Adrenal gland (tissue), 9 donors: ENCODE measurements at regions not wholly inside any gene's neighbourhood (a gene's known extent, or its start where the extent isn't known, plus 50 kb on each side); places are given as distances from the start of the nearest gene placed in this dataset.

Source experiments
- DNase-seq, 7 donors: peaks; one replicate each; pipeline ENCODE4 v3.0.0-alpha.2; 2019 to 2020
- H3K27ac ChIP-seq, 5 donors: fragments of 200-600 bp; sonication (generic) in 4 of 5; 1 replicate in 3 of 5; 2 replicates in 2 of 5; pipeline versions ENCODE4 v1.5.1 to v1.8.0; 2016 to 2020; ENCODE audit warnings: mild to moderate bottlenecking in 1 of 5
- H3K27me3 ChIP-seq: fragments of 200-600 bp; 2 replicates; pipeline ENCODE4 v1.8.0; 2021
- H3K36me3 ChIP-seq, 2 donors: fragments of 200-600 bp; replicated peaks in 1 of 2; 1 replicate in 1 of 2; 2 replicates in 1 of 2; pipeline versions ENCODE4 v1.5.1 to v1.8.0; 2018 to 2022
- H3K4me1 ChIP-seq, 2 donors: fragments of 200-600 bp; replicated peaks in 1 of 2; 1 replicate in 1 of 2; 2 replicates in 1 of 2; pipeline versions ENCODE4 v1.5.1 to v1.8.0; 2018 to 2021
- H3K4me3 ChIP-seq, 4 donors: fragments of 200-600 bp; sonication (generic) in 3 of 4; one replicate each; pipeline ENCODE4 v1.5.1; 2016 to 2018
- H3K9me3 ChIP-seq, 3 donors: fragments of 200-600 bp; sonication (generic) in 1 of 3; replicated peaks in 1 of 3; 1 replicate in 2 of 3; 2 replicates in 1 of 3; pipeline versions ENCODE4 v1.5.1 to v1.8.0; 2016 to 2021
- POLR2A ChIP-seq, 2 donors: fragments of 450-650 bp; IDR thresholded peaks; one replicate each; pipeline ENCODE4 v1.6.1; 2017; ENCODE audit warnings: antibody characterized with exemption in 2 of 2, mild to moderate bottlenecking in 2 of 2, moderate library complexity in 1 of 2
- WGBS, 4 donors: extraction: QIAGEN DNeasy Blood & Tissue Kit in 2 of 4; methylation state at CpG; one replicate each; pipeline versions ENCODE4 v1.1.5 to v1.1.7; 2013 to 2017; 5-methylcytosine and 5-hydroxymethylcytosine counted together
- intact Hi-C, 2 donors: fragments of 100-400 bp; cut with DNase I; formaldehyde crosslinking; loops; one replicate each; pipeline versions ENCODE4 v1.14.1 to v1.15.0; 2022 to 2023
- TF ChIP-seq, protein P1 (sequence below), 6 experiments: fragments of 450-650 bp in 4 of 6; fragments of 200-600 bp in 2 of 6; sonication (generic) in 1 of 6; IDR thresholded peaks; 1 replicate in 5 of 6; 2 replicates in 1 of 6; pipeline versions ENCODE4 v1.5.1 to v1.8.0; 2016 to 2021; ENCODE audit warnings: antibody characterized with exemption in 6 of 6, mild to moderate bottlenecking in 2 of 6, moderate library complexity in 1 of 6
- donor health status: healthy with polysubstance abuse.
- donor health status: Bipolar disorder and iron deficiency.
- donor health status: DM: yes; HTN: yes; CAD: no.
- donor health status: DM: no; HTN: no; CAD: no.
- donor health status: DM: no; HTN: no; CAD: no.

DNA sequence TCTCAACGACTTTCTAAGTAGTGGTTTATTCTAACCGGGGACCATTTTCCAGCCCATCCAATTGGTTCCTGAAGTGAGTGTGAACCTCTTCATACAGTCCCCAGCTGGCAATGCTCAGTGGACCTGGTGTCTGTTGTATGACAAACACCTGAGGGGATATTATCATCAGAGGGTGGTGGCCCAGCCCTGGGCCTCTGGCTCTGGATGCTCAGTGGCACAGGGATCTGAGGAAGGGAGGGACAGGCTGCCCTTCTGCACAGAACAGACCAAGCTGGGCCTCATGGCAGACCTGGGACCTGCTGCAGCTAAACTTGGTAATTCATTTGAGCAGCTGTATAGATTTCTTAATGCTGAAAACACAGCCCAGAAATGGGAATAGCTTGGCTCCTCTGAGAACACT is 72.6 kb downstream of the IRX5 start:
- DNase-seq: peak in 1 of 7 donors; percentile 3
- Histone ChIP-seq H3K27me3 (peaks cover 13% of the 10 kb centered on the region), H3K4me1 (no peaks in the 10 kb centered on the region), H3K9me3 (no peaks in the 10 kb centered on the region), H3K36me3 (no peaks in the 10 kb centered on the region), H3K27ac (no peak overlapping the region), H3K4me3 (no peak overlapping the region)
- 43 to 62% (median 53%) methylated on average over 2 of the region's 2 CpGs for WGBS, 4 donors
- intact Hi-C loops: no loop called here
- TF ChIP-seq POLR2A (IDR thresholded peaks at IDR 0.05): no peak
- TF ChIP-seq, protein P1, sequence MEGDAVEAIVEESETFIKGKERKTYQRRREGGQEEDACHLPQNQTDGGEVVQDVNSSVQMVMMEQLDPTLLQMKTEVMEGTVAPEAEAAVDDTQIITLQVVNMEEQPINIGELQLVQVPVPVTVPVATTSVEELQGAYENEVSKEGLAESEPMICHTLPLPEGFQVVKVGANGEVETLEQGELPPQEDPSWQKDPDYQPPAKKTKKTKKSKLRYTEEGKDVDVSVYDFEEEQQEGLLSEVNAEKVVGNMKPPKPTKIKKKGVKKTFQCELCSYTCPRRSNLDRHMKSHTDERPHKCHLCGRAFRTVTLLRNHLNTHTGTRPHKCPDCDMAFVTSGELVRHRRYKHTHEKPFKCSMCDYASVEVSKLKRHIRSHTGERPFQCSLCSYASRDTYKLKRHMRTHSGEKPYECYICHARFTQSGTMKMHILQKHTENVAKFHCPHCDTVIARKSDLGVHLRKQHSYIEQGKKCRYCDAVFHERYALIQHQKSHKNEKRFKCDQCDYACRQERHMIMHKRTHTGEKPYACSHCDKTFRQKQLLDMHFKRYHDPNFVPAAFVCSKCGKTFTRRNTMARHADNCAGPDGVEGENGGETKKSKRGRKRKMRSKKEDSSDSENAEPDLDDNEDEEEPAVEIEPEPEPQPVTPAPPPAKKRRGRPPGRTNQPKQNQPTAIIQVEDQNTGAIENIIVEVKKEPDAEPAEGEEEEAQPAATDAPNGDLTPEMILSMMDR (IDR thresholded peaks at IDR 0.05): no peak

DNA sequence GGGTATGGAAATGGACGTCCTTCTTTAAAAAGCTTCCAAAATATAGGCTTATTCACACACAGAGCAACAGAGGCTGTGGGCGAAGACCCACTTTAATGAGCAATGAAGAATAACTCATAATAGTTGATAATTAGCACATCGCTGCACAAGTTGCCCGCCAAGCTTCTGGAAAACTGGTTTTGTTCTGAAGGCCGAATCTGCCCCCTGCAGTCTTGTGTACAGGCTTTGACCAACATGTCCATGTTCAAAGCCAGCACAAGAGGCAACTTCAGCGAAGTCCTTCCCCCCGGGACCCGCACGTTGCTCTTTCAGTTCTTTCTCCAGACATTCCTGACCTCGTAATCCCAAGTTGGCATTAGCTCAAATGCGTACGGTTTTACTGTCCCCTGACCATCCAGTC is 73.3 kb downstream of the IRX5 start:
- H3K4me3 ChIP-seq: no peak overlapping the region
- intact Hi-C loops: no loop called here
- H3K27me3 ChIP-seq: peaks cover 8% of the 10 kb centered on the region
- 74 to 85% (median 81%) methylated on average over 7 to 12 of the region's 12 CpGs for WGBS, 4 donors
- DNase-seq: no peak
- no peaks in the 10 kb centered on the region for H3K9me3 ChIP-seq
- H3K4me1 ChIP-seq: no peaks in the 10 kb centered on the region
- no peaks in the 10 kb centered on the region for H3K36me3 ChIP-seq
- no peak overlapping the region for H3K27ac ChIP-seq
- TF ChIP-seq, protein P1 (IDR thresholded peaks at IDR 0.05): no peak
- no peak for TF ChIP-seq POLR2A (IDR thresholded peaks at IDR 0.05)

DNA sequence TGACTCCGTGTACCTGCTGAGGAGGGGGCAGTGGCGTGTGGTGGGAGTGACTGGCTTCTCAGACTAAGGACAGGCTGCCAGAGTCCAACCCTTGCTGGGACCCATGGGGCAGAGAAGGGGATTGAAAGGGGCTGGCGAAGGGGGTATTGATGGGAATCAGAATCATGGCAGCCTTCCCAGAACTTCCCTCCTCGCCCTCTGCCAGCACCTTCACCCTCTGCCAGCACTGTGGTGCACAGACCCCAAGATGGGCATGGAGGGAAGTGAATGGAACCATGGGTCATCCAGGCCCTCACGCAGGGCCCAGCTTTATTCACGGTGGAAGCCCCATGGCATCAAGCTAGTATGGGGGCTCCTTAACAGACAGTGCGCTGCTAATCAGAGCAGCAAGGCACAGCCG is 76.8 kb downstream of the IRX5 start:
- H3K9me3 ChIP-seq: no peaks in the 10 kb centered on the region
- no peak overlapping the region for H3K4me3 ChIP-seq
- no peaks in the 10 kb centered on the region for H3K36me3 ChIP-seq
- 76 to 83% (median 80%) methylated on average over 8 of the region's 8 CpGs for WGBS, 4 donors
- no peak overlapping the region for H3K27ac ChIP-seq
- H3K4me1 ChIP-seq: no peaks in the 10 kb centered on the region
- intact Hi-C loops: no loop called here
- DNase-seq: no peak
- no peaks in the 10 kb centered on the region for H3K27me3 ChIP-seq
- TF ChIP-seq POLR2A (IDR thresholded peaks at IDR 0.05): no peak
- TF ChIP-seq, protein P1 (IDR thresholded peaks at IDR 0.05): no peak

DNA sequence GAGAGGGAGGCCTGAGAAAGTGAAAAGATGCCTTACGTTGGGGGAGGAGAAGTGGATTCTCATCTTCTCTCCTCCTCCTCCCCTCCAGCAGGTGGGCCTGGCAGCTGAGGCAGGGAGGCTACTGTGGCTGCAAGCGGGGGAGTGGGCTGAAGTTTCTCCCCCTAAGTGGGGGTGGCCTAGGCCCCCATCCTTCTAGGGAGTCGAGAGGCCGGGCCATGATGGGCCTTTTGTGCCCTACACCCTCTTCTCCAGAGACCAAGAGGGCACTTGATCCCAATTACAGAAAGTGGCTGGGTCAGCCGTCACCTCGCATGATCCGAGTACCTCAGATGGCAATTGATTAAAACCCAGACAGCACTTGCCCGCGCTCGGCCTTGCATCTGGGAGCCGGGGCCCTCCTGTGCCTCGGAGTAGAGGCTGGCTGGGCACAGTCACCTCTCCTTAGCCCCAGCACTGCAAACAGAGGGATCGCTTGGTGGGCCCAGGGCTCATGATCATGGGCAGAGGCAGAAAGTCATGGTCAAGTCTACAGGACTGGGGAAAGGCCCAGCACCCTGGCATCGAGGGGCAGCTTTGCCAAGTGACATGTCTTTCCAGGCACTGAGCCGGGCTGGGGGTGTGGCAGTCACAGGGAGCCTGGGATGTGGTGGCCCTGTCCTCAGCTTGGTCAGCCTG is 78.3 kb downstream of the IRX5 start:
- 76 to 83% (median 80%) methylated on average over 6 to 15 of the region's 15 CpGs for WGBS, 4 donors
- H3K9me3 ChIP-seq: no peaks in the 10 kb centered on the region
- no peak overlapping the region for H3K27ac ChIP-seq
- TF ChIP-seq POLR2A (IDR thresholded peaks at IDR 0.05): no peak
- TF ChIP-seq, protein P1 (IDR thresholded peaks at IDR 0.05): no peak
- H3K36me3 ChIP-seq: no peaks in the 10 kb centered on the region
- H3K4me3 ChIP-seq: no peak overlapping the region
- intact Hi-C loops: no loop called here
- no peaks in the 10 kb centered on the region for H3K4me1 ChIP-seq
- no peaks in the 10 kb centered on the region for H3K27me3 ChIP-seq
- DNase-seq: no peak
